SK-N-SH (cell line): ENCODE measurements at regions not wholly inside any gene's neighbourhood (a gene's known extent, or its start where the extent isn't known, plus 50 kb on each side); places are given as distances from the start of the nearest gene placed in this dataset.

ENCODE experiments used
- CTCF ChIA-PET: fragments of 300-600, 350-600 bp; formaldehyde crosslinking; extraction: SDS; loops from one replicate; lab custom pipeline; 2021; lab: Yijun Ruan, JAX
- POLR2A ChIA-PET: fragments of 350-600 bp; sonication (Branson Sonifier 250); formaldehyde crosslinking; extraction: SDS; loops from one replicate; lab custom pipeline; 2020; ENCODE audit warnings: antibody characterized with exemption, inconsistent platforms; lab: Yijun Ruan, JAX
- DNase-seq: peaks from one replicate; pipeline ENCODE4 v3.0.0; 2012
- H2AFZ ChIP-seq: fragments of 200-600 bp; sonication (generic); 2 replicates; pipeline ENCODE4 v1.8.1; 2016; ENCODE audit warnings: antibody characterized with exemption, mild to moderate bottlenecking, low read depth
- H3F3A ChIP-seq: fragments of 200-600 bp; sonication (generic); replicated peaks from 2 replicates; pipeline ENCODE3; 2016; ENCODE audit warnings: antibody characterized with exemption, mild to moderate bottlenecking; ENCODE audit not compliant: insufficient read depth
- H3K27ac ChIP-seq, 2 experiments: fragments of 200-500 bp in 1 of 2; fragments of 200-600 bp in 1 of 2; sonication (Bioruptor generic) in 1 of 2; sonication (generic), shearing (Covaris generic) in 1 of 2; 2 replicates each; pipeline versions ENCODE4 v1.5.1 to v1.6.1; 2014 to 2016; ENCODE audit warnings: low read depth in 2 of 2, inconsistent platforms in 1 of 2, low read length in 1 of 2, mild to moderate bottlenecking in 1 of 2, mixed read lengths in 1 of 2
- H3K27me3 ChIP-seq: fragments of 200-600 bp; sonication (generic), shearing (Covaris generic); 2 replicates; pipeline ENCODE4 v1.6.1; 2016; ENCODE audit warnings: mixed run types; ENCODE audit not compliant: insufficient read depth
- H3K36me3 ChIP-seq, 2 experiments: fragments of 200-500 bp in 1 of 2; fragments of 200-600 bp in 1 of 2; sonication (Bioruptor generic) in 1 of 2; sonication (generic) in 1 of 2; replicated peaks in 1 of 2; 2 replicates each; pipeline versions ENCODE3 to v1.5.1; 2014 to 2016; ENCODE audit warnings: low read length in 1 of 2, mild to moderate bottlenecking in 1 of 2; ENCODE audit not compliant: insufficient read depth in 2 of 2, control insufficient read depth in 1 of 2
- H3K4me1 ChIP-seq, 2 experiments: fragments of 200-500 bp in 1 of 2; fragments of 200-600 bp in 1 of 2; sonication (Bioruptor generic) in 1 of 2; sonication (generic), shearing (Covaris generic) in 1 of 2; 2 replicates each; pipeline versions ENCODE4 v1.5.1 to v1.6.1; 2014 to 2016; ENCODE audit warnings: low read depth in 1 of 2, low read length in 1 of 2, mixed run types in 1 of 2; ENCODE audit not compliant: insufficient read depth in 2 of 2, control insufficient read depth in 1 of 2
- H3K4me2 ChIP-seq: fragments of 200-600 bp; sonication (generic), shearing (Covaris generic); 2 replicates; pipeline ENCODE4 v1.6.1; 2017; ENCODE audit warnings: mixed run types
- H3K4me3 ChIP-seq, 2 experiments: fragments of 200-500 bp in 1 of 2; fragments of 200-600 bp in 1 of 2; sonication (Bioruptor generic) in 1 of 2; sonication (generic), shearing (Covaris generic) in 1 of 2; 2 replicates each; pipeline versions ENCODE4 v1.5.1 to v1.8.1; 2014 to 2016; ENCODE audit warnings: low read depth in 2 of 2, inconsistent platforms in 1 of 2, low read length in 1 of 2, mild to moderate bottlenecking in 1 of 2, mixed read lengths in 1 of 2, moderate library complexity in 1 of 2
- H3K79me2 ChIP-seq: fragments of 200-600 bp; sonication (generic); 2 replicates; pipeline ENCODE4 v1.8.1; 2017; ENCODE audit warnings: mild to moderate bottlenecking; ENCODE audit not compliant: insufficient read depth
- H3K9ac ChIP-seq: fragments of 200-600 bp; sonication (generic); 2 replicates; pipeline ENCODE4 v1.6.1; 2017; ENCODE audit warnings: mixed run types
- H3K9me2 ChIP-seq: fragments of 200-600 bp; sonication (generic); 2 replicates; pipeline ENCODE4 v1.6.1; 2017; ENCODE audit warnings: mixed run types
- H3K9me3 ChIP-seq: fragments of 200-600 bp; sonication (generic); 2 replicates; pipeline ENCODE4 v1.6.1; 2017; ENCODE audit warnings: mixed run types, mild to moderate bottlenecking, moderate library complexity
- H4K20me1 ChIP-seq: fragments of 200-600 bp; sonication (generic); 2 replicates; pipeline ENCODE4 v1.6.1; 2017; ENCODE audit warnings: mild to moderate bottlenecking, mixed run types; ENCODE audit not compliant: insufficient read depth
- FOSL2 ChIP-seq: IDR thresholded peaks from 2 replicates; pipeline ENCODE4 v1.4.0; 2012; ENCODE audit warnings: low read depth, mild to moderate bottlenecking, moderate library complexity, borderline replicate concordance
- FOXJ3 ChIP-seq: sonication (generic); formaldehyde crosslinking; IDR thresholded peaks from 2 replicates; pipeline ENCODE4 v1.5.1; 2020; ENCODE audit warnings: mild to moderate bottlenecking, missing genetic modification reagents
- GATA2 ChIP-seq: sonication (generic); formaldehyde crosslinking; IDR thresholded peaks from 2 replicates; pipeline ENCODE4 v1.5.0; 2020; ENCODE audit warnings: mild to moderate bottlenecking, missing genetic modification reagents
- MEF2A ChIP-seq: IDR thresholded peaks from 2 replicates; pipeline ENCODE4 v1.4.0; 2012; ENCODE audit warnings: low read depth, borderline replicate concordance
- MXI1 ChIP-seq: IDR thresholded peaks from 2 replicates; pipeline ENCODE4 v1.6.1; 2012; ENCODE audit warnings: mild to moderate bottlenecking, low read depth, low read length, improper control_type of control experiment
- NFIC ChIP-seq: IDR thresholded peaks from 2 replicates; pipeline ENCODE4 v1.4.0; 2012; ENCODE audit warnings: borderline replicate concordance
- NRF1 ChIP-seq: IDR thresholded peaks from 2 replicates; pipeline ENCODE4 v1.6.1; 2012; ENCODE audit warnings: low read depth, mild to moderate bottlenecking, low read length
- POLR2AphosphoS5 ChIP-seq: IDR thresholded peaks from 2 replicates; pipeline ENCODE4 v1.6.1; 2012; ENCODE audit warnings: low read depth, low read length
- RAD21 ChIP-seq: IDR thresholded peaks from 2 replicates; pipeline ENCODE4 v1.6.1; 2012; ENCODE audit warnings: mild to moderate bottlenecking, low read length
- RCOR1 ChIP-seq: fragments of 150-350 bp; IDR thresholded peaks from 2 replicates; pipeline ENCODE4 v1.6.1; 2017; ENCODE audit warnings: antibody characterized with exemption, low read length
- RFX5 ChIP-seq: IDR thresholded peaks from 2 replicates; pipeline ENCODE4 v1.6.1; 2012; ENCODE audit warnings: mild to moderate bottlenecking, improper control_type of control experiment, low read length
- SMC3 ChIP-seq: IDR thresholded peaks from 2 replicates; pipeline ENCODE4 v1.6.1; 2012; ENCODE audit warnings: low read depth, low read length, improper control_type of control experiment
- TCF12 ChIP-seq: IDR thresholded peaks from 2 replicates; pipeline ENCODE4 v1.4.0; 2012
- YY1 ChIP-seq: IDR thresholded peaks from 2 replicates; pipeline ENCODE4 v1.4.0; 2012; ENCODE audit warnings: low read depth, mild to moderate bottlenecking
- WGBS: methylation state at CpG from one replicate; pipeline ENCODE4 v1.1.6; 2017; ENCODE audit warnings: low lambda C conversion rate; 5-methylcytosine and 5-hydroxymethylcytosine counted together
- TF ChIP-seq, protein P1 (sequence below): IDR thresholded peaks from 2 replicates; pipeline ENCODE4 v1.6.1; 2012; ENCODE audit warnings: mild to moderate bottlenecking, low read depth, low read length, moderate library complexity
- TF ChIP-seq, protein P2 (sequence below): fragments of 200-600 bp; sonication (generic); IDR thresholded peaks from 2 replicates; pipeline ENCODE4 v1.6.1; 2017; ENCODE audit warnings: antibody characterized with exemption, mild to moderate bottlenecking, moderate library complexity

- TF ChIP-seq, protein P1, sequence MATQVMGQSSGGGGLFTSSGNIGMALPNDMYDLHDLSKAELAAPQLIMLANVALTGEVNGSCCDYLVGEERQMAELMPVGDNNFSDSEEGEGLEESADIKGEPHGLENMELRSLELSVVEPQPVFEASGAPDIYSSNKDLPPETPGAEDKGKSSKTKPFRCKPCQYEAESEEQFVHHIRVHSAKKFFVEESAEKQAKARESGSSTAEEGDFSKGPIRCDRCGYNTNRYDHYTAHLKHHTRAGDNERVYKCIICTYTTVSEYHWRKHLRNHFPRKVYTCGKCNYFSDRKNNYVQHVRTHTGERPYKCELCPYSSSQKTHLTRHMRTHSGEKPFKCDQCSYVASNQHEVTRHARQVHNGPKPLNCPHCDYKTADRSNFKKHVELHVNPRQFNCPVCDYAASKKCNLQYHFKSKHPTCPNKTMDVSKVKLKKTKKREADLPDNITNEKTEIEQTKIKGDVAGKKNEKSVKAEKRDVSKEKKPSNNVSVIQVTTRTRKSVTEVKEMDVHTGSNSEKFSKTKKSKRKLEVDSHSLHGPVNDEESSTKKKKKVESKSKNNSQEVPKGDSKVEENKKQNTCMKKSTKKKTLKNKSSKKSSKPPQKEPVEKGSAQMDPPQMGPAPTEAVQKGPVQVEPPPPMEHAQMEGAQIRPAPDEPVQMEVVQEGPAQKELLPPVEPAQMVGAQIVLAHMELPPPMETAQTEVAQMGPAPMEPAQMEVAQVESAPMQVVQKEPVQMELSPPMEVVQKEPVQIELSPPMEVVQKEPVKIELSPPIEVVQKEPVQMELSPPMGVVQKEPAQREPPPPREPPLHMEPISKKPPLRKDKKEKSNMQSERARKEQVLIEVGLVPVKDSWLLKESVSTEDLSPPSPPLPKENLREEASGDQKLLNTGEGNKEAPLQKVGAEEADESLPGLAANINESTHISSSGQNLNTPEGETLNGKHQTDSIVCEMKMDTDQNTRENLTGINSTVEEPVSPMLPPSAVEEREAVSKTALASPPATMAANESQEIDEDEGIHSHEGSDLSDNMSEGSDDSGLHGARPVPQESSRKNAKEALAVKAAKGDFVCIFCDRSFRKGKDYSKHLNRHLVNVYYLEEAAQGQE, result no peak
These were observed 444.6 kb downstream of the AJAP1 start (continued) for GRCh38 chr1:5098981-5099385.

DNA sequence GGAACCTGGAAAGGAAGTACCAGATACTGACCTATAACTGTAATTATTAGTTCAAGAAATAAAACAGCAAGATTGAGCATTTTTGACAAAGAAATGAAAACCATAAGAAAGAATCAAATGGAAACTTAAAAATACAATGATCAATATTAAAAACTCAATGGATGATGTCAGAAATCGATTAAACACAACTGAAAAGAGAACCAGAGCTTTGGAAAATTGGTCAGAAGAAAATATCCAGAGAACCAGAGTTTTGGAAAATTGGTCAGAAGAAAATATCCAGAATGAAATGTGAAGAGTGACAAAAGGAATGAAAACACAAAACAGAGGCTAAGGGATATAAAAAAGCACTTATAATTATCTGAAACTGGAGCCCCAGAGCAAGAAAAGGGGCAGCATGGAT is 438.6 kb downstream of the AJAP1 start:
- H3K9me3 ChIP-seq, result peaks cover 3% of the 10 kb centered on the region; the same call in 1 of the 2 replicates
- no peak overlapping the region for H2AFZ ChIP-seq
- ChIA-PET CTCF (no interaction called here), POLR2A (no interaction called here)
- H3K27me3 ChIP-seq, result no peaks in the 10 kb centered on the region
- H4K20me1 ChIP-seq, result no peaks in the 10 kb centered on the region
- no peak overlapping the region for H3K4me3 ChIP-seq
- TF ChIP-seq FOXJ3 (CRISPR knock-in tag) (no peak), YY1 (no peak), GATA2 (CRISPR knock-in tag) (no peak), FOSL2 (no peak)
- TF ChIP-seq, protein P2, sequence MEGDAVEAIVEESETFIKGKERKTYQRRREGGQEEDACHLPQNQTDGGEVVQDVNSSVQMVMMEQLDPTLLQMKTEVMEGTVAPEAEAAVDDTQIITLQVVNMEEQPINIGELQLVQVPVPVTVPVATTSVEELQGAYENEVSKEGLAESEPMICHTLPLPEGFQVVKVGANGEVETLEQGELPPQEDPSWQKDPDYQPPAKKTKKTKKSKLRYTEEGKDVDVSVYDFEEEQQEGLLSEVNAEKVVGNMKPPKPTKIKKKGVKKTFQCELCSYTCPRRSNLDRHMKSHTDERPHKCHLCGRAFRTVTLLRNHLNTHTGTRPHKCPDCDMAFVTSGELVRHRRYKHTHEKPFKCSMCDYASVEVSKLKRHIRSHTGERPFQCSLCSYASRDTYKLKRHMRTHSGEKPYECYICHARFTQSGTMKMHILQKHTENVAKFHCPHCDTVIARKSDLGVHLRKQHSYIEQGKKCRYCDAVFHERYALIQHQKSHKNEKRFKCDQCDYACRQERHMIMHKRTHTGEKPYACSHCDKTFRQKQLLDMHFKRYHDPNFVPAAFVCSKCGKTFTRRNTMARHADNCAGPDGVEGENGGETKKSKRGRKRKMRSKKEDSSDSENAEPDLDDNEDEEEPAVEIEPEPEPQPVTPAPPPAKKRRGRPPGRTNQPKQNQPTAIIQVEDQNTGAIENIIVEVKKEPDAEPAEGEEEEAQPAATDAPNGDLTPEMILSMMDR, result no peak
- H3K27ac ChIP-seq, result no peak overlapping the region
- H3K4me2 ChIP-seq, result no peak overlapping the region
- no peaks in the 10 kb centered on the region for H3K4me1 ChIP-seq
- no peaks in the 10 kb centered on the region for H3K36me3 ChIP-seq
- H3K79me2 ChIP-seq, result no peaks in the 10 kb centered on the region
- 0% methylated on average over 1 of the region's 1 CpG for WGBS
- no peak overlapping the region for H3K9ac ChIP-seq
- DNase-seq, result no peak
- no peaks in the 10 kb centered on the region for H3F3A ChIP-seq
- H3K9me2 ChIP-seq, result no peaks in the 10 kb centered on the region

- no peaks in the 10 kb centered on the region for H3K9me2 ChIP-seq
- 7% methylated on average over 3 of the region's 4 CpGs for WGBS
These were observed 430.3 kb downstream of the AJAP1 start for GRCh38 chr1:5084676-5085075.

More at GRCh38 chr1:5084676-5085075, 430.3 kb downstream of the AJAP1 start:
- Histone ChIP-seq H2AFZ (no peak overlapping the region), H3K4me2 (no peak overlapping the region), H3K9me3 (no peaks in the 10 kb centered on the region), H3K4me1 (no peaks in the 10 kb centered on the region), H3K79me2 (no peaks in the 10 kb centered on the region), H3K27me3 (no peaks in the 10 kb centered on the region), H3K4me3 (no peak overlapping the region), H4K20me1 (no peaks in the 10 kb centered on the region), H3K9ac (no peak overlapping the region), H3K36me3 (no peaks in the 10 kb centered on the region), H3K27ac (no peak overlapping the region), H3F3A (no peaks in the 10 kb centered on the region)
- DNase-seq, result no peak
- ChIA-PET CTCF (no interaction called here), POLR2A (no interaction called here)
- TF ChIP-seq GATA2 (CRISPR knock-in tag) (no peak), RFX5 (no peak), MEF2A (no peak), FOSL2 (no peak), RAD21 (no peak), TCF12 (no peak), SMC3 (no peak), RCOR1 (no peak), YY1 (no peak), POLR2AphosphoS5 (no peak), NFIC (no peak), NRF1 (no peak), MXI1 (no peak)
- TF ChIP-seq, protein P2, result no peak
